ENCODE measurements at regions not wholly inside any gene's neighbourhood (a gene's known extent, or its start where the extent isn't known, plus 50 kb on each side); places are given as distances from the start of the nearest gene placed in this dataset.

DNA sequence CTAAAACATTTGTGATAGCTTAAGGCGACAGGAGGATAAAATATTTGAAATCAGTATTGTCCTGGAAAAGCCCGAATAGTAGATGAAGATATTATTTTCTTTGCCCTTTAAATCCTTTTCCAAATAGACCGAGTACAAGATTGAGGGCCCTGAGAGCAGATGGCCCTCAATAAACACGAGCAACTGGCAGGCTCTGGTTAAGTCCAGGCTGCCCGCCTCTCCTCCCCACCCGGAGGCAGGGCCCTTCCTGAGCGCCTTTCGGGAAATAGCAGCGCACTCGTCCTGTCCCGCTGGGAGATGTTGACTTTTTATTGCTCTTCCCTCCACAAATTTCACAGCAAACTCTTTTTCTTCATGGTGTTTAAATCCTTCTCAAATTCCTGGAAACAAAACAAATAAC is 50.8 kb upstream of the MAX start:
- H3K27ac Mint-ChIP-seq, result no peak overlapping the region
- no peaks in the 10 kb centered on the region for H3K27me3 Mint-ChIP-seq
- H3K4me3 Mint-ChIP-seq, result no peak overlapping the region
- H3K36me3 Mint-ChIP-seq (ENCODE audit: low read depth), result no peaks in the 10 kb centered on the region
- ATAC-seq (replicated peaks), result no peak
- H3K9me3 Mint-ChIP-seq, result no peaks in the 10 kb centered on the region
- H3K4me1 Mint-ChIP-seq, result no peaks in the 10 kb centered on the region

DNA sequence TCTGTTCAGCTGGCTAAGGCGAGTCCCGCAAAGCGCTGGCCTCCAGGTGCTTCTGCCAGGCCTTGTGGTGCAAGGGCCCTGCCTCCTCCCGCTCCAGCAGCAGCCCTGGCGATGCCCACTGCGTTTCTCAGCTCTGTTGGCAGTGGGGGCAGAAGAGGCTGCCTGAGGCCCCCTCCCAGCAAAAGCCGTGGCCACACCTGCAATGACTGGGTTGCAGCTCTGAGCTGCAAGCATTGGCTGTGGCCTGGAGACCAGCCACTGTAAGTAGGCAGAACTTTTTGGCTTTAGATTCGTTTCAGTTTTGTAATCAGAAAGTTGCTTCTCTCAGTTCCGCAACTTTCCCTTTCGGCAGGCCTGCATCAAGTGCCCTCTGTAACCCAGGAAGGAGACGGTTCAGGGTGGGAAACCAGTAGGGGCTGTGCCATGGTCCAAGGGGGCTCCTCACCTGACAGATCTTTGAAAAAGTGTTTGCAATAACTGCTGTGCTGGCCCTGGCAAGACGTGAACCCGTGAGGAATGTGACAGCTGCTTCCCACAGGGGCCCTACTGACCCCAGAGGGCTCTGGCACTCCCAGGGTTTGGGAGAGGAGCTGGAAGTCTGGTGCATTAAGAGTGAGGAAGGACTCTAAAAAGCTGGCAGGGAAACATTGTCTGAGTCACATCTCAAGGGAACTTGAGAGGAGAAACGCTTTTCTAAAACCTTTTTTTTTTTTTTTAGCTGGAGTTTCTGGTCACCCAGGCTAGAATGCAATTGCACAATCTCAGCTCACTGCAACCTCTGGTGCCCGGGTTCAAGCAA is 54.5 kb upstream of the MAX start:
- Mint-ChIP-seq H3K9me3 (no peaks in the 10 kb centered on the region), H3K27ac (no peak overlapping the region), H3K36me3 (ENCODE audit: low read depth) (no peaks in the 10 kb centered on the region), H3K4me3 (no peak overlapping the region), H3K27me3 (no peaks in the 10 kb centered on the region), H3K4me1 (peaks cover 5% of the 10 kb centered on the region)
- no peak for ATAC-seq (replicated peaks)

DNA sequence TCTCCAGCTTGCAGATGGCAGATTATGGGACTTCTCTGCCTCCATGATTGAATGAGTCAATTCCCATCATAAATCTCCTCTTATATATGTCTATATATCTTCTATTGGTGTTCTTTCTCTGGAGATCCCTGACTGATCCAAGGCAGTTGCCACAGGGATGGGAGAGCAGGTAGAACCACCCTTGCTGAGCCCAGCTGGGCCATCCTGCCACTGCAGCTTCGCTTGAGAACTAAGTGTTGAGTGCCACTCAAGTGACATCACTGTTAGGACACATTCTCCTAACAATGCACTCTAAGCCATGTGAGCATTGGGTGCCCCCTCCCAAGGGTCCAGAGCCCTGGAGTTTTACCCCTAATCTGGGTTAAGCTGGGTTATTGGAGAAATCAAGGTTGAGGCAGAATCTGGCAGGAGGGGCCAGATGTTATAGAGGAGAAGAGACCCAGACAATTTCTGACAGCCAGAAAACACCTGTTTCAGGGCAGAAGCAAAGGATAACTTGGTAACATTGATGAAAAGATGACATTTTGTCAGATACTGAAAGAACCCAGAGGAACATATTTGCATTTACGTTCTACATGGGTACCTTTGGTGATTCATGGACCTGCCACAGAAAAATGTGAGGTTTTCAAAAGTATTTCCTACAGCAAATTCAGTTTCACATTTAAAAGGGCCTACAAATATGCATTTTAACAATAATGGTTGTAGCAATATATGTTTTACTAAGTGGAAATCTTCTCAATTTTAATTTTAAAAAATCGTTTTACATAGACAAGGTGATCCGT is 57.2 kb upstream of the MAX start:
- Mint-ChIP-seq H3K4me3 (no peak overlapping the region), H3K27ac (no peak overlapping the region), H3K36me3 (ENCODE audit: low read depth) (no peaks in the 10 kb centered on the region), H3K9me3 (no peaks in the 10 kb centered on the region), H3K27me3 (no peaks in the 10 kb centered on the region), H3K4me1 (peaks cover 5% of the 10 kb centered on the region)
- peak; percentile 79 for ATAC-seq (replicated peaks)

DNA sequence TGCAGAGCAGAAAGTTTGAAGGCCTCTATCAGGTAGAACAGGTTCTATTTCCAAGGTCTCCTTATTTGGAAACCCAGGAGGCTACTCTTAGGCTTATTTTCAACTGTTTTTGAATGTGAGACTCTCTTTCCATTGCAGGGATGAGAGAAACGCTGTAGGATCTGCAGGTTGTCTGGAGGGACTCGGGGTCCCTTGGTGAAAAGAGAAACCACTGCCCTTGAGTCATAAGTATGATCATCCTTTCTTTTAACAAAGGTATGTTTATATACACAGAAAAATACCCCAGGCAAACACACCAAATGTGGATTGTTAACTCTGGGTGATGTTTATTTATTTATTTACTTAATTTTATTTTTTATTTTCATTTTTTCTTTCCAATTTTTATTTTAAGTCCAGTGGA is 57.8 kb upstream of the MAX start:
- peak overlapping the region; percentile 56 for H3K27ac Mint-ChIP-seq
- H3K36me3 Mint-ChIP-seq (ENCODE audit: low read depth), result no peaks in the 10 kb centered on the region
- peaks cover 5% of the 10 kb centered on the region for H3K4me1 Mint-ChIP-seq
- H3K27me3 Mint-ChIP-seq, result no peaks in the 10 kb centered on the region
- H3K4me3 Mint-ChIP-seq, result no peak overlapping the region
- peak; percentile 59 for ATAC-seq (replicated peaks)
- H3K9me3 Mint-ChIP-seq, result no peaks in the 10 kb centered on the region

DNA sequence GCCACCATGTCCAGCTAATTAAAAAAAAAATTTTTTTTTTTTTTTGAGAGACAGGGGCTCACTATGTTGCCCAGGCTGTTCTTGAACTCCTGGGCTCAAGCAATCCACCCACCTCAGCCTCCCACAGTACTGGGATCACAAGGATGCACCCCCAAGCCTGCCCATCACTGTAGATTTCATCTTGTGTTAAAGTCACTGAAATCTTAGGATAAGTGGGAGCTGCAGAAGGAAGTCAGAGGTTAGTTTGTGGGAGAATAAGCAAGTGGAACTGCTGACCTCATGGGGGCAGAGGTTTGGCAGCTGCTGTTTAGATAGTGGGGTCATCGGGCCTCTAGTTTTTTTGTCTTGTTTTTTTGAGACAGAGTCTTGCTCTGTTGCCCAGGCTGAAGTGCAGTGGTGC is 59.7 kb upstream of the MAX start:
- ATAC-seq (replicated peaks), result no peak
- Mint-ChIP-seq H3K27ac (no peak overlapping the region), H3K4me1 (peaks cover 5% of the 10 kb centered on the region), H3K36me3 (ENCODE audit: low read depth) (no peaks in the 10 kb centered on the region), H3K9me3 (no peaks in the 10 kb centered on the region), H3K27me3 (no peaks in the 10 kb centered on the region), H3K4me3 (no peak overlapping the region)

DNA sequence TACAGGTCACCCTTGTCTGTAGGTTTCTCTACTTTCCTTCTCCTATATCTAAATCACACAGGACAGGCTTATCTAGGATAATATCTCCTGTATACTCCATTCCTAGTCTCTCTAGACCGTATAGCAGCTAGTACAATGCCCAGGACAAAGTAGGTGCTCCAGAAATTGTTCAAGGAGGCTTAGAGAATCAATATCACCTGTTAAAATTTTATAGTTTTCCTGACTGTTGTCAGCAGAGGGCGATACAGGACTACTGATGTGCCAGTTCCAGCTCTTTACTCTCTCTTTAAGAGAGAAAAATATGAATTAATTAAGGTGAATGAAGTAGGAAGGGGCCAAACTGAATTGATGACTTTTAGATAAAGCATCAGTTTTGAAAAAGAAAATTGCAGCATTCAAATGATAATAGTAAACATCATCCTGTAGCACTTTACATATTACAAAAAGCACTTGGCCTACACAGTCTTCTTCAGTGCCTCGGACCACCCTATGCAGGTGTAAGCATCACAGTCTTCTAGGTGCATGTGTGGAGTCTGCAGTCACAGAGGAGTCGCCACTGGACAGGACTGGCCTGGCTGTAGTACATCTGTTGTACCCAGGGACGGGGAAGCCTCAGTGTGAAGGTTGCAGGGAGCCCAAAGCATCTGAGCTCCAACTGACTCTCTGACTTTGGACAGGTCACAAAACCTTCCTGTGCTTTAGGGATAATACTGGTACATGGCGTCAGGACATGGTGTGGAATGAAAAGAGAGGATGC is 61.9 kb upstream of the MAX start:
- peak; percentile 45 for ATAC-seq (replicated peaks)
- peaks cover 5% of the 10 kb centered on the region for H3K4me1 Mint-ChIP-seq

DNA sequence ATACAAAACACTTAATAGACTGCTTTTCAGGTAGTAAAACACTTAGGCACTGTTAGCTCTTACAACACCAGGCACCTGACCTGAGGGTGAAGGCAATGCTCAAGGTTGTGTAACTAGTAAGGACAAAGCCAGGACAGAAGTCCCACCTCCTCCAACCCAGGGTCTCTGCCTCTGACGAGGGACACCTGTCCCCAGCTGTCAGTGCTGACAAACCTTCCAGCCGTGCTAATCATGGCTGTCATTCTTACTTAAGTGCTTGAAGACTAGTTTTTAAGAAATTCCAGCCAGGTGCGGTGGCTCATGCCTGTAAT is 62.5 kb upstream of the MAX start:
- no peaks in the 10 kb centered on the region for H3K9me3 Mint-ChIP-seq
- H3K36me3 Mint-ChIP-seq (ENCODE audit: low read depth), result no peaks in the 10 kb centered on the region
- no peak overlapping the region for H3K4me3 Mint-ChIP-seq
- H3K27ac Mint-ChIP-seq, result no peak overlapping the region
- no peaks in the 10 kb centered on the region for H3K27me3 Mint-ChIP-seq
- ATAC-seq (replicated peaks), result no peak
- H3K4me1 Mint-ChIP-seq, result peaks cover 10% of the 10 kb centered on the region

More for the DNA sequence above, 61.9 kb upstream of the MAX start:
- H3K4me3 Mint-ChIP-seq, result no peak overlapping the region
- H3K27me3 Mint-ChIP-seq, result no peaks in the 10 kb centered on the region
- no peaks in the 10 kb centered on the region for H3K9me3 Mint-ChIP-seq
- H3K27ac Mint-ChIP-seq, result no peak overlapping the region
- H3K36me3 Mint-ChIP-seq (ENCODE audit: low read depth), result no peaks in the 10 kb centered on the region

DNA sequence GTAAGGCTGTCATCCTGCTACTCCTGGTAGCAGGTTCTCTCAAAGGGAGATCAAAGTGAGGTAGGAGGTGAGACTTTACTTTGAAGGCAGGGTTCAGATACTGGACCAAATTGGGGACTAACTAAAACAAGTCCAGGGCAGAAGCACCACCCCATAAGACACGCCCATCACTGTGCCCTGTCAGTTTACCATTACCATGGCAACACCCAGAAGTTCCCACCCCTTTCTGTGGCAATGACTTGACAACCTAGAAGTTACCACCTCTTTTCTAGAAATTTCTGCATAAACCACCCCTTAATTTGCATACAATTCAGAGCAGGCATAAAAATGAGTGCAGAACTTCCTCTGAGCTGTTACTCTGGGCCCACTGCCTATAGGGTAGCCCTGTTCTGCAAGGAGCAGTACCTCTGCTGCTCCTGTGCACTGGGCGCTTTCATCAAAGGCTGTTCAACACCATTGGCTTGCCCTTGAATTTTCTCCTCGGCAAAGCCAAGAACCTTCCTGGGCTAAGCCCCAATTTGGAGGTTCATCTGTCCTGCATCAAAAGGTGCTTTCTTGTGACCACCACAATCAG is 64.8 kb upstream of the MAX start:
- no peaks in the 10 kb centered on the region for H3K27me3 Mint-ChIP-seq
- peak overlapping the region; percentile 4 for H3K27ac Mint-ChIP-seq
- H3K4me1 Mint-ChIP-seq, result peaks cover 9% of the 10 kb centered on the region
- H3K4me3 Mint-ChIP-seq, result no peak overlapping the region
- H3K9me3 Mint-ChIP-seq, result no peaks in the 10 kb centered on the region
- ATAC-seq (replicated peaks), result no peak
- H3K36me3 Mint-ChIP-seq (ENCODE audit: low read depth), result no peaks in the 10 kb centered on the region

DNA sequence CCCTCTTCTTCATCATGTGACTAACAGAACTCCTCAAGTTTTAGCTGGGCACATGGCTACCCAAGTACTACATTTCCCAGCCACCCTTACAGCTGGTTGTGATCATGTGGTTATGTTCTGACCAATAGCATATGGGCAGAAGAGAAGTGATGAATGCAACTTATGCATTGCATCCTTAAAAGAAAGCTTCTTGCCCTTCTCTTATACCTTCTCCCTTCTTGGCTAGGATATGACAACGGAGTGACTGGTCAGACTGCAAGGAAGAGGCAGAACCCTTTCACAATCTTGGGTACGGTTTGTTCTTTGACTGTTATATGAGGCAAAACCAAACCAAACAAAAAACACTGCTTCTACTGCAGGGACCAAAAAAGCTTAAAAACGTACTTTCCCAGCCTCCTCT is 66.5 kb upstream of the MAX start:
- H3K4me3 Mint-ChIP-seq, result no peak overlapping the region
- peaks cover 9% of the 10 kb centered on the region for H3K4me1 Mint-ChIP-seq
- no peaks in the 10 kb centered on the region for H3K36me3 Mint-ChIP-seq (ENCODE audit: low read depth)
- ATAC-seq (replicated peaks), result no peak
- H3K27ac Mint-ChIP-seq, result no peak overlapping the region
- H3K27me3 Mint-ChIP-seq, result peaks cover under 1% of the 10 kb centered on the region
- H3K9me3 Mint-ChIP-seq, result no peaks in the 10 kb centered on the region

DNA sequence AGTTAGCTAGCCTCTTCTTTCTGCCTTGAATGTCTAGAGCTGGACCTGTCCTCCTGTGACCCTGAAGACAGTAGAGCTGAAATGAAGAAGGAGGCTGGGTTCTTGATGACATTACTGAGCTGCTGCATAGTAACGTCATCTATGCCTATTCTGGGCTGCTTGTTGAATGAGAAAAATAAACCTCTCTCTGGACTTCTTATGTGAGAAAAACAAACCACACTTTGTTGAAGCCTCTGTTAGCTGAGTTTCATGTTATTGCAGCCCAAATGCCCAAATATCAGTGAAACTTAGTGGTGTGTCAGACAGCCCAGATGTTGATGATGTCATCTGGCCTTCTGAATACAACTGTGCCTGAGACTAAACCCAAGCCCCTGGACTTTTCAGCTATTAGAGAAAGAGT is 67.0 kb upstream of the MAX start:
- H3K4me3 Mint-ChIP-seq, result peak overlapping the region; percentile 39
- peaks cover 3% of the 10 kb centered on the region for H3K27me3 Mint-ChIP-seq
- peaks cover 9% of the 10 kb centered on the region for H3K4me1 Mint-ChIP-seq
- H3K9me3 Mint-ChIP-seq, result no peaks in the 10 kb centered on the region
- peak; percentile 71 for ATAC-seq (replicated peaks)
- H3K36me3 Mint-ChIP-seq (ENCODE audit: low read depth), result no peaks in the 10 kb centered on the region
- peak overlapping the region; percentile 85 for H3K27ac Mint-ChIP-seq

DNA sequence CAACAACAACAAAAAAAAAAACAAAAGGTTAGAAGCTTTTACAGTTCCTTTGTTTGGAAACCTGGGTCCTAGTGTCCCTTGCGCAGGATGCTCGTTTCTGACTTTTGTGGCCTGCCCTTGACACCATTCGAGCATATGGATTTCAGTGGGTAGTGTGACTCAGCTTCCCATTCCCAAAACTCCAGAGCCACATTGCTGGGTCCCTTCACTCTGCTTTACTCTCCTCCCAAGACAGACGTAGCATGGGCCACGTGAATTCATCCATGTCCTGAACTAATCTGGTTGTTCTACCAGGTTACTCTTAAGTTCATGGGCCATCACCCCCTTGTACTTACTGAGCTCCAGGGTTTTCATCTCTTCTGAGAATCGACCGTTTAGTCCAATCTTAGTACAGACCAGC is 68.0 kb upstream of the MAX start:
- ATAC-seq (replicated peaks), result no peak
- Mint-ChIP-seq H3K36me3 (ENCODE audit: low read depth) (no peaks in the 10 kb centered on the region), H3K9me3 (no peaks in the 10 kb centered on the region), H3K4me3 (peak overlapping the region; percentile 71), H3K27me3 (peaks cover 3% of the 10 kb centered on the region), H3K4me1 (peaks cover 9% of the 10 kb centered on the region), H3K27ac (peak overlapping the region; percentile 88)

DNA sequence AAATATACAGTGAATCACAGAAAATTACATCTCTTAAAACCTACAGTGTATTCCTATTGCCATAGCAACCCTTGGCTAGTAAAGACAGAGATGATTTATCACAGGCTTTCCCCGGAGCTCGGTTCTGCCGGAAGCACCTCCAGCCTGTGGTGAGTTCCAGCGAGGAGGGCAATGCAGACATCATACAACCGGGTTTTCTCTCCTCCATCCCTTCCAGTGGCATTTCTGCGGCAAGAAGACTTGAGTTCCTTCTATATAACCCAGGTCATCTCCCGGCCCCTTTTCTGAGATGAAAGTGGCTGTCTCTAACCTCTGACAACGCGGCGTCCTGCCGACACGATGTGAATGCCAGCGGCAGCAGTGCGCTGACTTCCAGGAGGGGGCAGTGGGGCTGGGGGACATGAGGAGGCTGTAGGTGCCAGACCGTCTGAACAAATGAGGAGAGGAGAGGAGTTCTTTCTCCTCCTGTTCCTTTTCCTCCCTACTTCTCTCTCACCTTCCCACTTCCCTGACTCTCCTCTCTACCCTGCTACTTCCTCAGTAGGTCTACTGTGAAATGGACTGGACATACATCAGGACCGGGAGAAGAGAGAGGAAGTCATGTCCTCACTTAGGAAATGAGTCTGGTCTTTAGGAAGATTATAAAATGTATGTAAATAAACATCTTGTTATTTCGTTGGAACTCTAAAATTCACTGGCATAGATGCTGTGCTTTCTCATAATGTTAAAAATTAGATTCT is 68.6 kb upstream of the MAX start:
- H3K9me3 Mint-ChIP-seq, result no peaks in the 10 kb centered on the region
- peak overlapping the region; percentile 71 for H3K4me3 Mint-ChIP-seq
- H3K27ac Mint-ChIP-seq, result peak overlapping the region; percentile 88
- H3K36me3 Mint-ChIP-seq (ENCODE audit: low read depth), result no peaks in the 10 kb centered on the region
- H3K27me3 Mint-ChIP-seq, result peaks cover 3% of the 10 kb centered on the region
- H3K4me1 Mint-ChIP-seq, result peaks cover 9% of the 10 kb centered on the region
- ATAC-seq (replicated peaks), result peak; percentile 91

DNA sequence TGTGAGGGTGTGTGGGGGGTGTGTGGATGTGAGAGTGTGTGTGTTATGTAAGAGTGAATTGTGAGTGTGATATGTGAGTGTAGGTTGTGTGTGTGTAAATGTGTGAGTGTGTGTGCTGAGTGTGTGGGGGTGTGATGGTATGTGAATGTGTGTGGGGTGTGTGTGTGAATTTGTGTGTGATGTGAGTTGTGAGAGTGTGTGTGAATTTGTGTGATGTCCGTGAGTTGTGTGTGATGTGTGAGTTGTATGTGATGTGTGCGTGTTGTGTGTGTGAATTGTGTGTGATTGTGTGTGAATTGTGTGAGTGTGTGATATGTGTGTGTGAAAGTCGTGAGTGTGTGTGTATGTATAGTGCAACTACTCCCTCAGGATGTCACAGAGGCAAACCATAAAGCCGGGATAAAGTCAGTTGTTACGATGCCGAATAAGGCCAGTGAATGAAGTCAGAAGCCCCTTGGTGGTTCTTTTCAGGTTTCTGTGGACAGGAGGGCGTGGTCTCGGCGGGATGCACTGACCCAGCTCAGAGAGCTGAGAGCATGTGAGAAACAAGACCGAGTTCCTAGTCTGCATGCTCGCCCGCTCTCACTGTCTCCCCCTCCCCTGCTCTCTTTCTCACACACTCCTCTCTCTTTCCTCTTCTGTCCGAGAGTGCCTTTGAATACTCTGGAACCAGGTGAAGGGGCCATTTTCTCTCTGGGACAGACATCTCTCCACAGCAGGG is 71.8 kb upstream of the MAX start:
- no peak for ATAC-seq (replicated peaks)
- H3K9me3 Mint-ChIP-seq, result no peaks in the 10 kb centered on the region
- H3K27me3 Mint-ChIP-seq, result peaks cover 3% of the 10 kb centered on the region
- H3K36me3 Mint-ChIP-seq (ENCODE audit: low read depth), result no peaks in the 10 kb centered on the region
- no peak overlapping the region for H3K4me3 Mint-ChIP-seq
- peaks cover 11% of the 10 kb centered on the region for H3K4me1 Mint-ChIP-seq
- H3K27ac Mint-ChIP-seq, result no peak overlapping the region
